Kidney epithelial cell (primary cell): ENCODE measurements at regions not wholly inside any gene's neighbourhood (a gene's known extent, or its start where the extent isn't known, plus 50 kb on each side); places are given as distances from the start of the nearest gene placed in this dataset.

Experiments
- DNase-seq: peaks from one replicate; pipeline ENCODE4 v3.0.0-alpha.2; 2010; ENCODE audit warnings: low read depth
- H3K27me3 ChIP-seq: 2 replicates; pipeline ENCODE4 v1.6.0; 2011; ENCODE audit warnings: low read length; ENCODE audit not compliant: control insufficient read depth, insufficient read depth
- H3K36me3 ChIP-seq: 2 replicates; pipeline ENCODE4 v1.5.1; 2011; ENCODE audit warnings: low read length; ENCODE audit not compliant: control insufficient read depth, insufficient read depth
- H3K4me3 ChIP-seq: 2 replicates; pipeline ENCODE4 v1.5.1; 2011; ENCODE audit warnings: low read depth, mild to moderate bottlenecking, control low read depth, low read length
- TF ChIP-seq, protein P1 (sequence below): IDR thresholded peaks from 2 replicates; pipeline ENCODE4 v1.5.1; 2011; ENCODE audit warnings: mild to moderate bottlenecking, moderate library complexity, low read length, control low read depth, inconsistent platforms; ENCODE audit not compliant: insufficient read depth, poor library complexity, severe bottlenecking

DNA sequence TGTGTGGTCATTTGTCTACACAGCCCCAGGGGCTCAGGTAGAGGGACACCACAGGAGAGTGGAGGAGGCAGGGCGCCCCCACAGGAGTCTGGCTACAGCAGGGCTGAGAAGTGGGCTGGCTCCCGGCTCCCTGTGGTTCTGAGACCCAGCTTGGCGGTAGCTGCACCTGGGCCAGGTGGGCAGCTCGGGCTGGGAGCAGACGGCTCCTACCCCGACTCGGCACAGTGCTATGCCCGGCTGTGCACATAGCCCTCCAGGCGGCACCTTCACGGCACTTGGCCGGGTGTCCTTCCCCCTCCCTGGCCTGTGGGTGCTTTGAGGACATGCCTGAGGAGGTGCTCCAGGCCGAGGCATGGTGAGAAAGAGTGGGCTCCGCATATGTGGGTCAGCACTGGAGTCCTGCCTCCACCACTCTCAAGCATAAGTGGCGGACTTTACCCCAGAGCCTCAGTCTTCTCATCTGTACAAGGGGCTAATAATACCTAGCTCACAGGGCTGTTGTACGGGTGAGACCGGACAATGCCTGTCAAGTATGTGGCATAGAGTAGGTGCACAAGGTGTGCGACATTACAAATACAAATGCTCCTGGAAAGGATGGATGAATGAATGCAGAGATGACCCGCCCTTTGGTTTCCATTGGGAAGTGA is 50.1 kb upstream of the JPH3 start:
- TF ChIP-seq, protein P1, sequence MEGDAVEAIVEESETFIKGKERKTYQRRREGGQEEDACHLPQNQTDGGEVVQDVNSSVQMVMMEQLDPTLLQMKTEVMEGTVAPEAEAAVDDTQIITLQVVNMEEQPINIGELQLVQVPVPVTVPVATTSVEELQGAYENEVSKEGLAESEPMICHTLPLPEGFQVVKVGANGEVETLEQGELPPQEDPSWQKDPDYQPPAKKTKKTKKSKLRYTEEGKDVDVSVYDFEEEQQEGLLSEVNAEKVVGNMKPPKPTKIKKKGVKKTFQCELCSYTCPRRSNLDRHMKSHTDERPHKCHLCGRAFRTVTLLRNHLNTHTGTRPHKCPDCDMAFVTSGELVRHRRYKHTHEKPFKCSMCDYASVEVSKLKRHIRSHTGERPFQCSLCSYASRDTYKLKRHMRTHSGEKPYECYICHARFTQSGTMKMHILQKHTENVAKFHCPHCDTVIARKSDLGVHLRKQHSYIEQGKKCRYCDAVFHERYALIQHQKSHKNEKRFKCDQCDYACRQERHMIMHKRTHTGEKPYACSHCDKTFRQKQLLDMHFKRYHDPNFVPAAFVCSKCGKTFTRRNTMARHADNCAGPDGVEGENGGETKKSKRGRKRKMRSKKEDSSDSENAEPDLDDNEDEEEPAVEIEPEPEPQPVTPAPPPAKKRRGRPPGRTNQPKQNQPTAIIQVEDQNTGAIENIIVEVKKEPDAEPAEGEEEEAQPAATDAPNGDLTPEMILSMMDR, result no peak
- Histone ChIP-seq H3K4me3 (no peak overlapping the region), H3K36me3 (no peaks in the 10 kb centered on the region), H3K27me3 (peaks cover 22% of the 10 kb centered on the region)
- DNase-seq, result no peak

DNA sequence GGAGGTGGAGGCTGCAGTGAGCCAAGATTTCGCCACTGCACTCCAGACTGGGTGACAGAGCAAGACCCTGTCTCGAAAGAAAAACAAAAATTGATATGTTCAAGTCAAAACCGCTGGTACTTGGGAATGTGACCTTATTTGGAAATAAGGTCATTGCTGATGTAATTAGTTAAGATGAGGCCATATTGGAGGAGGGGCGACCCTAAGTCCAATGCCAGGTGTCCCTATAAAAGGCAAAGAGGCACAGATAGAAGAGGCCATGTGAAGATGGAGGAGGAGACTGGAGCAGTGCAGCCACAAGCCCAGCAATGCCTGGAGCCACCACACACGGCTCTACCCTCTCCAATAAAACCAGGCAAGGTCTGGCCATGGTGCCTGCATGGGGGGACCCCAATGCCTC is 50.8 kb upstream of the JPH3 start:
- Histone ChIP-seq H3K27me3 (peaks cover 22% of the 10 kb centered on the region), H3K4me3 (no peak overlapping the region), H3K36me3 (no peaks in the 10 kb centered on the region)
- TF ChIP-seq, protein P1, result no peak
- DNase-seq, result no peak

DNA sequence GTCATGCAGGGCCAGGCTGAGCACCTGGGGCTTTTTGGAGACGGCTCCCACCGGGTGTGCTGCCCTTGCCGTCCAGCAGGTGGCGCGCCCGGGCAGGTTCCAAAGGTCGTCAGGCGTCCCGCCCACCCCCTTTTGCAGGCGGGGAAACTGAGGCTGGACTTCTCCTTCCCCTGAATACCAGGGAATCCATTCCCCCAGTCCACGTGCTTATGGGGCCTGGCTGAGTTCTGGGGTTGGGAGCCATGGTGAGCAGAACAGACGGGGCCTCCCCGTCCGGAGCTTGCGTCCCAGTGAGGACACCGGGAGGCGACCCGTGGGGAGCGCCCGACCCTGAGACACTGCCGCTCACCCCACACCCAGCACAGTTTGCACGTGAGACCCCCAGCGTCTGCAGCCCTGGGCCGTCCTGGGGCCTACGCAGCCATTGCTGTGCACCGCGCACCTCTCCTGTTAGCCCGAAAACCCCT is 51.8 kb upstream of the JPH3 start:
- TF ChIP-seq, protein P1, result peak; percentile 97
- Histone ChIP-seq H3K27me3 (peaks cover 22% of the 10 kb centered on the region), H3K36me3 (no peaks in the 10 kb centered on the region), H3K4me3 (no peak overlapping the region)
- DNase-seq, result no peak

DNA sequence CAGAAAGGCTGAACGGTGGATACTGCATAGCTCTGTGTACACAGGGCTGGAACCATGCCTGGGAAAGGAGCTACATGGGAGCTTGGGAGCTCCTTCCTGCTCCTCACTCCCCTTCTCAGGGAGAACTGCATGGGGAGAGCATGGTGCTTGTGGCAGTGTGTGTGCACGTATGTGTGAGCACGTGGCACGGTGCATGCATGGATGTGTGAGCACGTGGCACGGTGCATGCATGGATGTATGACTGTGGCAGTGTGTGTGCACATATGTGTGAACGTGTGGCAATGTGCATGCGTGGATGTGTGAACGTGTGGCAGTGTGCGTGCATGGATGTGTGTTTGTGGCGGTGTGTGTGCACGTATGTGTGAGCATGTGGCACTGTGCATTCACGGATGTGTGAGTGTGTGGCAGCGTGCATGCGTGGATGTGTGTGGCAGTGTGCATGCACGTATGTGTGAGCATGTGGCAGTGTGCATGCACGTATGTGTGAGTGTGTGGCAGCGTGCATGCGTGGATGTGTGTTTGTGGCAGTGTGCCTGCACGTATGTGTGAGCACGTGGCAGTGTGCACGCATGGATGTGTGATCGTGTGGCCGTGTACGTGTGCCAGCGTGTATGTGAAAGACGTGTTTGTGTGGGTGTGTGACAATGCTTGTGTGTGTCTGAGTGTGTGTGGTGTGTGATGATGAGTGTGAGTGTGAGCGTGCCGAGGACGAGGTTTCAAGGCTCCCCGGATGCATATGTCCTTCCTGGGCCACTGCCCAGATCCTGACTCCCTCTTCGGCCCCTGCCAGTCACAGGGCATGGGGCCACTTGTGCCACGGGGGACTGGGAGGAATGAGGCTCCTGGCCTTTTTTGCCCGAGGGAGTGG is 52.4 kb upstream of the JPH3 start:
- Histone ChIP-seq H3K4me3 (no peak overlapping the region), H3K36me3 (no peaks in the 10 kb centered on the region), H3K27me3 (peaks cover 20% of the 10 kb centered on the region)
- no peak for DNase-seq
- TF ChIP-seq, protein P1, result no peak

DNA sequence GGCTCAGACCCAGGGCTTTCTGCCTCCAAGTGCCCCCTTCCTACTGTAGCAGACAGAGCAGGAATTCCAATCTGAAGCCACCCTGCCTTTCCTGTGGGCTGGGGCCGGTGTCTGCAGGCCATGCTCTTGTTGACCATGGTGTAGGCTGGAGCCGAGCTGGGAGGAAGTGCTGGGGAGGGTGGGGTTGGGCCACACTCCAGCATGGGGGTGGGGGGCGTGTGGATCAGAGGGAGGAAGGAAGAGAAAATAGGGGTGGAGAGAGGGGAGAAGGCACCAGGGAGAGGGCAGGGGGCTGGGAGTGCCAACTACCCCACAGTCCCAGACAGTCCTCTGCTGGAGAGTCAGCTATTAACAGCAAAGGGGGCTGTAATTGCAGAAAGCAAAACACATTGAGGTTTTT is 54.3 kb upstream of the JPH3 start:
- H3K36me3 ChIP-seq, result no peaks in the 10 kb centered on the region
- no peak for DNase-seq
- TF ChIP-seq, protein P1, result no peak
- peaks cover 23% of the 10 kb centered on the region for H3K27me3 ChIP-seq
- no peak overlapping the region for H3K4me3 ChIP-seq
